ENCODE measurements at regions not wholly inside any gene's neighbourhood (a gene's known extent, or its start where the extent isn't known, plus 50 kb on each side); places are given as distances from the start of the nearest gene placed in this dataset.

GRCh38 chrY:8562456-8563090 is 774.7 kb upstream of the TSPY4 start:
- peak in 26 of 56 donors; percentile 0 to 80 (median 28) for DNase-seq

DNA sequence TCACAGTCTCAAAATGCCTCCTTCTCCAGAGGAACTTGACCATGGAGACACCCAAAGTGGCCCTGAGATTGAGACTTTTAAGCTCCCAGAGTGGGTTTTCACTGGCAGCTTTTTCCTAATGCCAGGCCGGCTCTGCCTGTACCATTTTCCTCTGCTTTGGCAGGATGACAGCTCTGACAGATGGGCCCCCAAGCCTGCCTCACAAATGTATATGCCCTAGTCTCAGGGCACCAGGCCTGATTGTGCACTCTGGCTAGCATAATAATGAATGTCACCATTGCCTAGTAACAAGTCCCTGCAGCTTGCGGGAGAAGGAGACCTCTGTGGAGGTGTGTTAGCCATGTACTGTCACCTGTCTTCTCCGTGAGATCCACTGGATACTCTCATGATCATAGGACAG is 772.8 kb upstream of the TSPY4 start:
- peak in 2 of 56 donors; percentile 0 for DNase-seq

DNA sequence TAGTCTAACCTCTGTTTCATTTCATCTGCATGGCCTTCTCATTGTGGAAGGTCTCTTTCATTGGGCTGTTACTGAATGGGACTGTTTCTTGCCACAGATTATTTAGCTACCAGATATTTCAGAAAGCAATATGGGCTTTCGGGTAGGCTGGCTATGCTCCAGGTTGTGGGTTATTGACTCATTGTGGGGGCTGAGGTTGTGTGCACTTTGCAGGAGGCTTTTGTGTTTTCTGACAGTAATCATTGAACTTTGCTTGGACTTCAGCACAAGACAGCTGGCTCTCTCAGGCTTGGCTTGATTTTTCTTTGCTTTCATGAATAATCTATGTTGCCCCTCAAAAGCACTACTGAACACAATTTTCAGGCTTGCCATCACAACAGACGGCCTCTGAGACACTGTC is 771.1 kb upstream of the TSPY4 start:
- DNase-seq, result peak in 2 of 56 donors; percentile 0 to 14

- DNase-seq, result no peak
These were observed 766.9 kb upstream of the TSPY4 start for GRCh38 chrY:8570384-8570783.

DNA sequence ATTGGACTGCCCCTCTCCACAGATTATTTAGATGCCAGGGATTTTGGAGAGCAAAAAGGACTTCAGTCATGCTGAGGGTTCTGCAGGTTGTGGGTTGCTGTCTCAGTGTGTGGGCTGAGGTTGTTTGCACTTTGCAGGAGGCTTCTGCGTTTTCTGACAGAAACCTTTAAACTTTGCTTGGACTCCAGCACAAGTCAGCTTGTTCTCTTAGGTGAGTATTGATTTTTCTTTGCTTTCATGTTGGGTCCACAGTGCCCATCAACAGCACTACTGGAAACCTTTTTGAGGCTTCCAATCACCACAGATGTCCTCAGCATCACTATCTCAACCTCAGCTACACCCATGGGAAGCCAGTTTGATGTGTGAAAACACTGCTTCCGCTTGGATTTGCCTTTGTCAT is 764.3 kb upstream of the TSPY4 start:
- no peak for DNase-seq

- DNase-seq, result peak in 27 of 56 donors; percentile 0 to 72 (median 33)
These were observed 754.9 kb upstream of the TSPY4 start for GRCh38 chrY:8582277-8582850.

DNA sequence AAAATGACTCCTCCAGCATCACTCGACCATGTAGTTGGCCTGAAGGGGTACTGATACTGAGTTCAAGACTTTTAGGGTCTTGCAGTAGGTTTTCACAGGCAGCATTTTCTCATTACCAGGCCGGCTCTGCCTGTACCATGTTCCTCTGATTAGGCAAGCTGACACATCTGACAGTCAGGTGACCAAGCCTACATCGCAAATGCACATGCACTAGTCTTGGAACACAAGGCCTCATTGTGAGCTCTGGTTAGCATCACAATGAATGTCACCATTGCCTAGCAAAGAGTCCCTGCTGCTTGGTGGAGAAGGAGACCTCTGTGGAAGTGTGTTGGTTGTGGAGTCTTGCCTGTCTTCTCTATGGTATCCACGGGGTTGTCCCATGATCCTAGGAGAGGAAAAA is 754.1 kb upstream of the TSPY4 start:
- peak in 27 of 56 donors; percentile 0 to 51 (median 13) for DNase-seq

DNA sequence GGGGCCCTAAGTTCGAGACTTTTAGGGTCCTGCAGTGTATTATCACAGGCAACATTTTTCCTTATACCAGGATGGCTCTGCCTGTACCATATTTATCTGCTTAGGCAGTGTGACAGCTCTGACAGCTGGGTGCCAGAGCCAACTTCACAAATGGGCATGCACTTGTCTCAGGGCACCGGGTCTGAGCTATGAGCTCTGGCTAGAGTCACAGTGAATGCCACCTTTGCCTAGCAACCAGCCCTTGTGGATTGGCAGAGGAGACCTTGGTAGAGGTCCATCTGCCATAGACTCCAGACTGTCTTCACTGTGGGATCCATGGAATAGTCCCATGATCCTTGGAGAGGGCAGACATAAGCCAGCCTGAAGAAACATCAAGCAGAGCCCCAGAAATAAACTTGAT is 746.6 kb upstream of the TSPY4 start:
- DNase-seq, result no peak

DNA sequence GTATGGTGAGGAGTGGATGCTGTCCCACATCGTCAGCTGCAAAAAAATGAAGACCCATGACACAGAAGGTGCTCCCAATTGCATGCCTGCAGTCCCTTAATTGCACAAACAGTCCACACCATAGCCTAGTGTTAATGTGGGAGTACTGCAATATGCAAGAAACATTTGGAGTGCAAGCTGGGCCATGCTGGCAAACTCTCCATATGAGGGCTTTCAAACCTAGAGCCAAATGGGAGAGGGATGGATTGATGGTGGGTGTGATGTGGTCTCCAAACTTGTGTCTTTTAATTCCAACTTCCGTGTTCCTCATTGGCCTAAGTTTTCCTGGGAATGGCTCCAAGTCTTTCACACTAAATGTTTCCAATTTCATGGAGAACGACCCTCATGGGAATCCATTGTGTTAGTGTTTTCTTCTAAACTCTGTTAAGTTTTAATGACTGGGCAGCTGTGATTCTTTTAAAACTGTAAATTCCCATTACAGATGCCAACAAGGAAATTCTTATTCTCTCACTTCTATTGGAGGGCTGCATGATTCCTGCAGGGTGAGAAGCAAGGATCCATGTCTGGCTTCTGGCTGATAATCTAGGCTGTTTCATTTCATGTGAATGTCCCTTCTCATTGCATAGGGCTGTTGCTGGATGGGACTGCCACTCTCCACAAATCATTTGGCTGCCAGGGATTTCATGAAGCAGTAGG is 745.3 kb upstream of the TSPY4 start:
- no peak for DNase-seq

- no peak for DNase-seq
These were observed 742.6 kb upstream of the TSPY4 start for GRCh38 chrY:8594657-8595056.

- DNase-seq, result peak in 1 of 56 donors; percentile 1
These were observed 738.1 kb upstream of the TSPY4 start for GRCh38 chrY:8599141-8599540.

GRCh38 chrY:8610620-8611019 is 726.6 kb upstream of the TSPY4 start:
- DNase-seq, result no peak

- no peak for DNase-seq
These were observed 725.4 kb upstream of the TSPY4 start for GRCh38 chrY:8611815-8612214.

DNA sequence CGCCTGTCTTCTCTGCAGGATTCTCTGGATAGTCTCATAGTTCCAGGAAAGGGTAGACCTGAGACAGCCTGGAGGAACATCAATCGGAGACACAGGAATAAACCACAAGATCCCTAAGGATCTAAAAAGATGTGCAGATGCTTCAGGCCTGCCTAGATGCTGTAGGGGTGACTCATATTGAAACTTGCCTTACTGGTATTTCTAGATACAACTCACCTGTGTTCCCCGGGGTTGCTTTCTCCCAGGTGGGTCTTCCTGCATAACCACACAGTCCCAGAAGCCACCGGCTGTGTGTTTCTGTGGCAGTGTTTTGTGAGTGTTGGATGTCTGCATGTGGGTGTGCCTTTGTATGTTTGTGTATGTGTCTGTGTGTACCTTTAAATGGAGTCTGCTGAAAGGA is 719.0 kb upstream of the TSPY4 start:
- DNase-seq, result no peak

- DNase-seq, result peak in 3 of 56 donors; percentile 0 to 1 (median 0)
These were observed 715.1 kb upstream of the TSPY4 start for GRCh38 chrY:8622156-8622555.

GRCh38 chrY:8622856-8623255 is 714.4 kb upstream of the TSPY4 start:
- DNase-seq, result peak in 25 of 56 donors; percentile 0 to 46 (median 8)

DNA sequence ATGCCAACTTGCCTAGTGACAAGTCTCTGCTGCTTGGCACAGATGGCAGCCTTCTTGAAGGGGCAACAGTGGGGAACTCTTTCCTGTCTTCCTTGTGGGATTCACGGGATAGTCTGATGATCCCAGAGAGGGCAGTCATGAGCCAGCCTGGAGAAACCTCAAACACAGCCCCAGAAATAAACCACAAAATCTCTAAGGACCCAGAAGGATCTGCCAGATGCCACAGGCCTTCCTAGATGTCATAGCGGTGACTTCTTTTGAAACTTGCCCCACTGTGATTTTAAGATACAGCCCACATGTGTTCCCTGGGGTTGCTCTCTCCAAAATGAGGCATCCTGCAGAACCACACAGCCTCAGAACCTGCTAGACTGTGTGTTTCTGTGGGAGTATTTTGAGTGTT is 707.6 kb upstream of the TSPY4 start:
- DNase-seq, result peak in 1 of 56 donors; percentile 0

DNA sequence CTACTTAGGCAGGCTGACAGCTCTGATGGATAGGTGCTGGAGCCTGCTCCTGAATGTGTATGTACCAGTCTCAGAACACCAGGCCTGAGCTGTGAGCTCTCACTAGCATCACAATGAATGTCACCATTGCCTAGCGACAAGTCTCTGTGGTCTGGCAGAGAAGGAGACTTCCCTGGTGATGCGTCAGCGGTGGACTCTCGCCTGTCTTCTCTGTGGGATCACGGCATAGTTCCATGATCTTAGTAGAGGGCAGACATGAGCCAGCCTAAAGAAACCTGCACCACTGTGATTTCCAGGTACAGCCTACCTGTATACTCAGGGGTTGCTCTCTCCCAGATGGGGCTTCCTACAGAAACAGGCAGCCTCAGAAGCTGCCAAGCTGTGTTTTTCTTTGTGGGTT is 699.2 kb upstream of the TSPY4 start:
- peak in 1 of 56 donors; percentile 0 for DNase-seq

DNA sequence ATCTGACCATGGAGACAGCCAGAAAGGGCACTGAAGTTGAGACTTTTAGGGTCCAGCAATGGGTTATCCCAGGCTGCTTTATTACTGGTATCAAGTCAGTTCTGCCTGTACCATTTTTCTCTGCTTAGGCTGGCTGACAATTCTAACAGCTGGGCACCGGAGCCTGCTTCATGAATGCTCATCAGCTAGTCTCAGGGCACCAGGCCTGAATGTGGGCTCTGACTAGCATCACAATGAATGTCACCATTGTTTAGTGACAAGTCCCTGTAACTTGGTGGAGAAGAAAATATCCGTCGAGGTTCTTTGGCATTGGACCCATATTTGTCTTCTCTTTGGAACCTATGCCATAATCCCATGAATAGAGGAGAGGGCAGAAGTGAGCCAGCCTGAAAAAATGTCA is 692.3 kb upstream of the TSPY4 start:
- DNase-seq, result peak in 29 of 56 donors; percentile 0 to 67 (median 24)

DNA sequence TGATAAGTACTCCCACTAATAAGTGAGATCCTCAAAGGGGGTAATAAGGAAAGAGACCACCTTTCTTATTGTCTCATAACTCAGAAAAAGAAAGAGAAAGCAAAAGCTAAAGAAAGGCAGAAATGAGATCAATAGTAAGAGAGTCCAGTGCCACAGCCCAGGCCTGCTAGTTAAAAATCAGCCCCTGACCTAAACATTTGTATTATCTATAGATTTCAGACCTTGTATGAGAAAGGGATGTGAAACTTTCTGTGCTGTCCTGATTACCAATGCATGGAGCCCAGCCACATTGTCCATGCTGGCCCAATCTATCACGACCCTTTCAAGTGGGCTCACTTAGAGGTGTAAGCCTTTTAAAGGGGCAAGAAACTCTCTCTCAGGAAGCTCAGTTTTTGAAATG is 684.8 kb upstream of the TSPY4 start:
- DNase-seq, result no peak

DNA sequence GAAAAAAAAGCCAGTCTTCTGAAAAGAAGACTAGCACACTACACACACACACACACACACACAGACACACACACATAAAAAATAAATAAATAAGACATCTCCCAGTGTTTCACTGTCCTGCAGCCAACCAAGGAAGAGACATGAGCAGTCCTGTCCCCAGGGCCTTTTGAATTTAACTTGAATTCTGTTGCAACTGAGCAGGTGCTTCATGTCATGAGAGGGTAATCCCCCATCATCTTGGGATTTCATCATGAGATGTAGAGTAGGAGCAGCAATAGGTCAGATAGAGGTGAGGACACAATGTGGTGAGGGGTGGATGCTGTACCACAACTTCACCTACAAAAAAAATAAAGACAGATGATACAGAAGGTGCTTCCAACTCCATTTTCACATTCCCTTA is 682.2 kb upstream of the TSPY4 start:
- DNase-seq, result no peak

DNA sequence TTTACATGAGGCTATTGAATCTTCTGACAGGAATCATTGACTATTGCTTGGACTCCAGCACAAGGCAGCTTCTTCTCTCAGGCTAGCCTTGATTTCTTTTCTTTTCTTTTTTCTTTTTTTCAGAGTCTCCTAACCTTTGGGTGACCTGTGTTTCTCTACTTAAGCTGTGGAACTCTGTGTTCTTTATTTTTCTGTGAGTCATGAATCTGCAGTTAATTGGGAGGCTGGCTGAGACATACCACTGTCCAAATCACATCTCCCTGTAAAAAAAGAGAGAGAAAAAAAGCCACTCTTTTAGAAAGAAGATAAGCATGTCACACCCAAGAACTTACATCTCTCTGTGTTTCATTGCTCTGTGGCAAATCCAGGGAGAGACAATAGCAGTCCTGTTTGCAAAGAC is 681.2 kb upstream of the TSPY4 start:
- DNase-seq, result no peak

GRCh38 chrY:8656515-8656914 is 680.7 kb upstream of the TSPY4 start:
- DNase-seq, result no peak

Measured in nucleus accumbens (tissue), 56 donors.